ENCODE measurements at regions not wholly inside any gene's neighbourhood (a gene's known extent, or its start where the extent isn't known, plus 50 kb on each side); places are given as distances from the start of the nearest gene placed in this dataset.

- Histone ChIP-seq H3K9ac (ENCODE audit: low read depth in 1 of 2, low read length in 2 of 2) (no peak overlapping the region), H3K4me3 (ENCODE audit: low read depth in 1 of 3, low read length in 3 of 3) (no peak overlapping the region), H3K4me1 (ENCODE audit: control insufficient read depth in 4 of 4, insufficient read depth in 4 of 4, low read length in 3 of 4) (peaks cover 0 to 2% (median 0%) of the 10 kb centered on the region in 4 donors), H3K36me3 (ENCODE audit: control insufficient read depth in 4 of 4, insufficient read depth in 3 of 4, low read depth in 1 of 4, low read length in 3 of 4) (no peaks in the 10 kb centered on the region), H3K27me3 (ENCODE audit: control insufficient read depth in 4 of 4, insufficient read depth in 4 of 4, low read length in 3 of 4) (no peaks in the 10 kb centered on the region), H3K9me3 (ENCODE audit: control insufficient read depth in 4 of 4, low read length in 3 of 4) (no peaks in the 10 kb centered on the region), H3K27ac (ENCODE audit: low read depth in 1 of 2, low read length in 2 of 2) (no peak overlapping the region)
- DNase-seq (ENCODE audit: low spot score), result no peak
- TF ChIP-seq GABPA (IDR thresholded peaks at IDR 0.05 in 1 of 2, conservative IDR thresholded peaks at IDR 0.05 in 1 of 2) (no peak), EGR1 (IDR thresholded peaks at IDR 0.05; ENCODE audit: low read depth in 2 of 2) (no peak), MAX (IDR thresholded peaks at IDR 0.05) (no peak), REST (IDR thresholded peaks at IDR 0.05) (no peak), ATF3 (IDR thresholded peaks at IDR 0.05) (no peak), RAD21 (IDR thresholded peaks at IDR 0.05) (no peak), TAF1 (conservative IDR thresholded peaks at IDR 0.05) (no peak)
- 87% methylated on average over 7 of the region's 7 CpGs for WGBS
These were observed 84.3 kb downstream of the RPLP1 start for GRCh38 chr15:69536726-69537512.

- Histone ChIP-seq H3K4me1 (ENCODE audit: control insufficient read depth in 4 of 4, insufficient read depth in 4 of 4, low read length in 3 of 4) (peaks cover 0 to 2% (median 0%) of the 10 kb centered on the region in 4 donors), H3K36me3 (ENCODE audit: control insufficient read depth in 4 of 4, insufficient read depth in 3 of 4, low read depth in 1 of 4, low read length in 3 of 4) (no peaks in the 10 kb centered on the region), H3K9me3 (ENCODE audit: control insufficient read depth in 4 of 4, low read length in 3 of 4) (no peaks in the 10 kb centered on the region), H3K4me3 (ENCODE audit: low read depth in 1 of 3, low read length in 3 of 3) (no peak overlapping the region), H3K27me3 (ENCODE audit: control insufficient read depth in 4 of 4, insufficient read depth in 4 of 4, low read length in 3 of 4) (no peaks in the 10 kb centered on the region), H3K9ac (ENCODE audit: low read depth in 1 of 2, low read length in 2 of 2) (no peak overlapping the region), H3K27ac (ENCODE audit: low read depth in 1 of 2, low read length in 2 of 2) (no peak overlapping the region)
- DNase-seq (ENCODE audit: low spot score), result no peak
- TF ChIP-seq HNF4A (conservative IDR thresholded peaks at IDR 0.05) (no peak), NR2F2 (IDR thresholded peaks at IDR 0.05) (no peak)
- WGBS, result 90% methylated on average over 1 of the region's 1 CpG
These were observed 85.3 kb downstream of the RPLP1 start for GRCh38 chr15:69537901-69538300.

- Histone ChIP-seq H3K27ac (ENCODE audit: low read depth in 1 of 2, low read length in 2 of 2) (no peak overlapping the region), H3K9me3 (ENCODE audit: control insufficient read depth in 4 of 4, low read length in 3 of 4) (no peaks in the 10 kb centered on the region), H3K4me3 (ENCODE audit: low read depth in 1 of 3, low read length in 3 of 3) (no peak overlapping the region), H3K36me3 (ENCODE audit: control insufficient read depth in 4 of 4, insufficient read depth in 3 of 4, low read depth in 1 of 4, low read length in 3 of 4) (no peaks in the 10 kb centered on the region), H3K4me1 (ENCODE audit: control insufficient read depth in 4 of 4, insufficient read depth in 4 of 4, low read length in 3 of 4) (peaks cover 0 to 2% (median 0%) of the 10 kb centered on the region in 4 donors), H3K9ac (ENCODE audit: low read depth in 1 of 2, low read length in 2 of 2) (no peak overlapping the region), H3K27me3 (ENCODE audit: control insufficient read depth in 4 of 4, insufficient read depth in 4 of 4, low read length in 3 of 4) (no peaks in the 10 kb centered on the region)
- TF ChIP-seq HNF4G (IDR thresholded peaks at IDR 0.05) (no peak), CTCF (IDR thresholded peaks at IDR 0.05; ENCODE audit: low read depth, low read length, missing input control) (no peak), MAX (IDR thresholded peaks at IDR 0.05) (no peak), HNF4A (conservative IDR thresholded peaks at IDR 0.05) (no peak)
- 92% methylated on average over 5 of the region's 5 CpGs for WGBS
- no peak for DNase-seq (ENCODE audit: low spot score)
These were observed 85.8 kb downstream of the RPLP1 start for GRCh38 chr15:69538379-69538778.

Data from liver (tissue), 8 donors.